ENCODE measurements at regions not wholly inside any gene's neighbourhood (a gene's known extent, or its start where the extent isn't known, plus 50 kb on each side); places are given as distances from the start of the nearest gene placed in this dataset.

DNA sequence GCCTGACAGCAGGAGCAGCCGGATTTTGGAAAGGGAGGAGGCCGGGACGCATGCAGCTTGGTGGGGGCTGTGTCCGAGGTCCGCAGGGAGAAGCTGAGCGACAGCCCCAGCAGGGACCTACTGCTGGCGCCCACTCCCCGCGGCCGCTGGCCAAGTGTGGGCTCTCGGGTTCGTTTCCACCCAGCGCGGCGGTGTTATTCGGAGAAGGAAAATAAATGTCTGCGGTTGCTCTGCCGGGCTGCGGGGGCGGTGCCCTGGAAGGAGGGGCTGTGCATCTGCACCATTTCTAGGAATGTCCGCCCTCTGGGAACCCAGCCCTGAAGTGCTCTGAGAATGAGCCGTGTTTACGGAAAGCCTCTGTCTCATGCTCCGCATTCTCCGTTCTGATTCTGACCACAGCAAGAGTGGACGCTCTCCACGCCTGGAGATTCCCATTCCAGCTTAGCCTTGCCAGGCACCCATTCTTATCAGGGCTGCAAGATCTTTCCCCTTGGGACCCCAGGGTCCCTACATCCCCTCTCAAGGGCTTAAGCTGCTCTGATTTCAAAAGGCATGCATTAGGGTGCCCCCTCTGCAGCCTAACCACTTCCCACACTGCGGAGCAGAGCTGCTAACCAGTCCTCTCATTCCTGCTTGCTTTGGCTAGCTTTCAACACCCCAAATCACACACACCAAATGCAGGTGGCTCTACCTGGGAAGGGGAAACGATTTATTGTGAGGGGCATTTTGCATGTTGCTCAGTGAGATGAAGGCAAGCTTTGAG, 256.6 kb upstream of the GLI3 start:
- Histone ChIP-seq H2BK120ac (ENCODE audit: low read depth, low read length, poor library complexity, severe bottlenecking) (no peak overlapping the region), H2AK5ac (ENCODE audit: insufficient read length, low read length) (no peak overlapping the region), H3K27ac (ENCODE audit: insufficient read length, low read depth, low read length) (no peak overlapping the region), H4K8ac (replicated peaks; ENCODE audit: insufficient read length, low read depth, low read length) (peak overlapping the region; percentile 6), H3K4me2 (ENCODE audit: insufficient read depth, insufficient read length, low read length) (peak overlapping the region; percentile 95), H3K9me3 (ENCODE audit: control insufficient read depth, low read depth, low read length) (no peaks in the 10 kb centered on the region), H3K79me2 (ENCODE audit: insufficient read depth, low read length) (no peaks in the 10 kb centered on the region), H3K23ac (ENCODE audit: insufficient read length, low read depth, low read length) (no peak overlapping the region), H3K9ac (ENCODE audit: extremely low read depth, insufficient read length, low read length) (peak overlapping the region; percentile 43), H4K91ac (ENCODE audit: insufficient read length, low read depth, low read length) (no peak overlapping the region), H2BK12ac (ENCODE audit: insufficient read length, low read depth, low read length) (no peak overlapping the region), H2BK15ac (ENCODE audit: low read depth, low read length) (no peak overlapping the region), H3T11ph (ENCODE audit: low read length) (no peak overlapping the region), H3K4me1 (ENCODE audit: insufficient read depth, low read length) (no peaks in the 10 kb centered on the region), H3K56ac (ENCODE audit: insufficient read length, low read depth, low read length) (no peak overlapping the region), H3K14ac (ENCODE audit: insufficient read depth, low read length) (peak overlapping the region; percentile 39), H4K5ac (ENCODE audit: insufficient read length, low read depth, low read length) (no peak overlapping the region), H3K79me1 (ENCODE audit: insufficient read depth, low read depth, low read length, poor library complexity, severe bottlenecking) (no peaks in the 10 kb centered on the region), H2BK5ac (ENCODE audit: insufficient read length, low read length) (no peak overlapping the region), H3K27me3 (ENCODE audit: insufficient read depth, low read length) (no peaks in the 10 kb centered on the region), H3K4ac (ENCODE audit: low read depth, low read length) (no peak overlapping the region), H2AFZ (ENCODE audit: low read length) (peak overlapping the region; percentile 43), H4K20me1 (ENCODE audit: control insufficient read depth, insufficient read depth, insufficient read length) (no peaks in the 10 kb centered on the region), H3K18ac (ENCODE audit: insufficient read length, low read depth, low read length) (no peak overlapping the region), H3K23me2 (ENCODE audit: insufficient read length, low read depth, low read length, poor library complexity, severe bottlenecking) (peaks cover 9% of the 10 kb centered on the region), H2BK20ac (ENCODE audit: low read depth, low read length, poor library complexity, severe bottlenecking) (no peak overlapping the region)
- Mint-ChIP-seq H3K27me3 (ENCODE audit: low read depth) (peaks cover 22% of the 10 kb centered on the region), H3K36me3 (ENCODE audit: insufficient read depth in 1 of 3, low read depth in 3 of 3) (no peaks in the 10 kb centered on the region), H3K4me3 (peak overlapping the region; percentile 74 to 85), H3K27ac (peak overlapping the region in 1 of 3 experiments; percentile 68; a peak in 1 of 7 replicates), H3K9me3 (no peaks in the 10 kb centered on the region), H3K4me1 (peaks cover 10 to 13% of the 10 kb centered on the region in 2 experiments)
- TF ChIP-seq, protein P1, sequence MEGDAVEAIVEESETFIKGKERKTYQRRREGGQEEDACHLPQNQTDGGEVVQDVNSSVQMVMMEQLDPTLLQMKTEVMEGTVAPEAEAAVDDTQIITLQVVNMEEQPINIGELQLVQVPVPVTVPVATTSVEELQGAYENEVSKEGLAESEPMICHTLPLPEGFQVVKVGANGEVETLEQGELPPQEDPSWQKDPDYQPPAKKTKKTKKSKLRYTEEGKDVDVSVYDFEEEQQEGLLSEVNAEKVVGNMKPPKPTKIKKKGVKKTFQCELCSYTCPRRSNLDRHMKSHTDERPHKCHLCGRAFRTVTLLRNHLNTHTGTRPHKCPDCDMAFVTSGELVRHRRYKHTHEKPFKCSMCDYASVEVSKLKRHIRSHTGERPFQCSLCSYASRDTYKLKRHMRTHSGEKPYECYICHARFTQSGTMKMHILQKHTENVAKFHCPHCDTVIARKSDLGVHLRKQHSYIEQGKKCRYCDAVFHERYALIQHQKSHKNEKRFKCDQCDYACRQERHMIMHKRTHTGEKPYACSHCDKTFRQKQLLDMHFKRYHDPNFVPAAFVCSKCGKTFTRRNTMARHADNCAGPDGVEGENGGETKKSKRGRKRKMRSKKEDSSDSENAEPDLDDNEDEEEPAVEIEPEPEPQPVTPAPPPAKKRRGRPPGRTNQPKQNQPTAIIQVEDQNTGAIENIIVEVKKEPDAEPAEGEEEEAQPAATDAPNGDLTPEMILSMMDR (conservative IDR thresholded peaks at IDR 0.05) = peak; percentile 15; the same call in 1 of the 3 replicates
- peak; percentile 68 for DNase-seq
- WGBS (ENCODE audit: extremely low coverage, insufficient read length, low lambda C conversion rate) = no CpG with 5 or more reads among the region's 29 CpGs
